HG03520 (cell line): ENCODE measurements at regions not wholly inside any gene's neighbourhood (a gene's known extent, or its start where the extent isn't known, plus 50 kb on each side); places are given as distances from the start of the nearest gene placed in this dataset.

Experiments used
- ATAC-seq: cut with Tn5 transposase; IDR thresholded peaks from one replicate; pipeline ENCODE4 v1.9.1; 2021; ENCODE audit warnings: mild to moderate bottlenecking, moderate library complexity; ENCODE audit not compliant: unreplicated experiment

DNA sequence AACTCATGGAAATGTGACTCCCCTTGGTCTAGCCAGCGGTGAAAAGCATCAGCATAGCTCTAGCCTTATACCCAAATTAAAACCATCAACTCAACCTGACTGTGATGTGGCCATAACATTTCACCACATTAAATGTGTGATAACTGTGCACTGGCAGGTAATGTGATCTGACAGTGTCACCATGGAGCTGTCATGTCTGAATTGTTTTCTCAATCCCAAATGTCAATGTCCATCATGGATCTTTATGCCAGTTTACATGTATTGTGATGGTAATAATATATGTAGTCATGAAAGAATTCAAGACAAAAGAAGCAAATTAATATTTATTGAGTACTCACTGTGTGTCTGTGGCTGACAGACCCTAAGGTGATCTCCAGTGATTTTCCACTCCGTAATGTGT, 213.4 kb upstream of the EOMES start:
- no peak for ATAC-seq

- no peak for ATAC-seq
These were observed 217.4 kb upstream of the EOMES start for GRCh38 chr3:27939521-27939920.

DNA sequence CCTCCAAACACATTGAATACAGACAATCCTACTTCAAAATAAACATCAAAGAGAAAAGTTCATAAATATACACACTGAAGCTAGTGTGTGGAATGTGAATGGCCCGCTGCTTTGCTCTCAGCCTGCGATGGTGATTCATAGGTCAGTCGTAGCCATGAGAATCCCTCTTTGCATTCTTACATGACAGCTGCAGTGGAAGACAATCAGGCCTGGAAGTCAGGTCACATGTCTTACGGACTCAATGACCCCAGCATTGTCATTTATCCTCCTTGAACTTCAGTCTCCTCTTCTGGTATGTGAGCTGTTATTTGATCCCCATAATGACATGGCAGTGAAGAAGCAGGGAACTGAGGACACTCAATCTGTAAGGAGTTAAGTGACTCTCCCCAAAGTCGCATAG, 217.8 kb upstream of the EOMES start:
- ATAC-seq: no peak

GRCh38 chr3:27943106-27943505, 221.0 kb upstream of the EOMES start:
- peak; percentile 49 for ATAC-seq

- no peak for ATAC-seq
These were observed 223.1 kb upstream of the EOMES start for GRCh38 chr3:27945229-27945628.

DNA sequence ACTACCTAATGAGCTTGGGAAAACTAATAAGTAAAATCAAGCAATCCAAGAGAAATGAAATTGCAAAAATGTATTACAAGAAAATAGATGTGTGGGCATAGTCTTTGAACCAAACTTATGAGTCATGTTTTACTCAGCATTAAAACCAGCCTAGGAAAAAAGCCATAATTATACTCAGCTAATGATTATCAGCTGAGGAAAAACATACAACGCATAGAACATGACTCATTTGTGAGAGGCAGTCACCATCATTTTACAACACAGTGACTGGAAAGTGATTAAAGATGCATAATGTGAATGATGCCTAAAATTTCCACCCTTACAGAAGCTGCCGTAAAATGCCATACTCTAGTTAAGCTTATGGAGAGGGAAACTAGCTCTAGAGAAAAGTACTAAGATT, 238.0 kb upstream of the EOMES start:
- no peak for ATAC-seq

DNA sequence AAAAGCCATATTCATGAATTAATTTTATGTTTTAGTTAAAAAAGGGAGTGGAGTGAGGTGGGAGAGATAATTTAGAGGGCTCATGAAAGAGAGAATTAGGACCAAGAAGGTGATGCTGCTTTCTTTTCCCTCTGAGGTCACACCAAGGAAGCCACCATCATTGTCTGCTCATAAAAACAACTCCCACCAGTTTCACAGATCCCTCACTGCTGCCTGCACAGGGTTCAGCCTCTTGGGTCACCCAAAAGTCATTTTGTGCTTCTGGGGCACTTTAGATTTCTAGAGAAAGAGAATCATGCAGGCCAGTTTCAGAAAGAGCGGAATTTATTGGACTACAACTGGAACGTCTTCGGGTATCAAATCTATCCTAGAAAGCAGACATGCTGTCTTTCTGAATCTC, 241.4 kb upstream of the EOMES start:
- ATAC-seq: no peak

GRCh38 chr3:27971600-27971999, 249.5 kb upstream of the EOMES start:
- ATAC-seq: no peak

DNA sequence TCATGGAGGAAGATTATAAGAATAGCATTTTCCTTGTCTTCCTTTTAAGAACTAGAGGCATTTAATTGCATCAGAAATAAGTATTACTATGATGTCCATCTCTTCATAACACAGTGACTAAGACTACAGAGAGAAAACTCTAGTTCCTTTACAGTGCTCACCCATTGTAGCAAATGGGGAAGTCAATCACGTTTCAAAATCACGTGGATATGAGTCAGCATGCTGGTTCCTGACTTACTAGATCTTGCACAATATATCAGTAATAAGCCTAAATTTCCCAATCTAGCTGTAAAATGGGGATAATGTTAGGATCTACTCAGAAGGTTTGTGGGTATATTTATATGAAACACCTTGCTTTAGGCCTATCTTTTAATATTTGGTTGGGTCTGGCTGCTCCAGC, 254.8 kb upstream of the EOMES start:
- ATAC-seq: peak; percentile 57

DNA sequence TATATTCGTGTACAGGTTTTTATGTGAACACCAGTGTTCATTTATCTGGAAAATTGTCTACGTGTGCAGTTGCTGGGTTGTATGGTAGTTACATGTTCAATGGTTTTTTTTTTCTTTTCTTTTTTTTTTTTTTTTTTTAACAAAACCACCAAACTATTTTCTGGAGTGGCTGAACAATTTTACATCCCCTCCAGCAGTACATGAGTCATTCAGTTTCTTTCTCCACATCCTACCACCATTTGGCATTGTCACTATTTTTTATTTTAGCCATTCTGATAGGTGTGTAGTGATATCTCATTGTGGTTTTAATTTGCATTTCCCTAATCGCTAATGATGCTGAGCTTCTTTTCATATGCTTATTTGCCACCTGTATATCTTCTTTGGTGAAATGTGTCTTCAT, 256.3 kb upstream of the EOMES start:
- ATAC-seq: no peak

- no peak for ATAC-seq
These were observed 255.9 kb upstream of the CMC1 start for GRCh38 chr3:27985369-27986035.

DNA sequence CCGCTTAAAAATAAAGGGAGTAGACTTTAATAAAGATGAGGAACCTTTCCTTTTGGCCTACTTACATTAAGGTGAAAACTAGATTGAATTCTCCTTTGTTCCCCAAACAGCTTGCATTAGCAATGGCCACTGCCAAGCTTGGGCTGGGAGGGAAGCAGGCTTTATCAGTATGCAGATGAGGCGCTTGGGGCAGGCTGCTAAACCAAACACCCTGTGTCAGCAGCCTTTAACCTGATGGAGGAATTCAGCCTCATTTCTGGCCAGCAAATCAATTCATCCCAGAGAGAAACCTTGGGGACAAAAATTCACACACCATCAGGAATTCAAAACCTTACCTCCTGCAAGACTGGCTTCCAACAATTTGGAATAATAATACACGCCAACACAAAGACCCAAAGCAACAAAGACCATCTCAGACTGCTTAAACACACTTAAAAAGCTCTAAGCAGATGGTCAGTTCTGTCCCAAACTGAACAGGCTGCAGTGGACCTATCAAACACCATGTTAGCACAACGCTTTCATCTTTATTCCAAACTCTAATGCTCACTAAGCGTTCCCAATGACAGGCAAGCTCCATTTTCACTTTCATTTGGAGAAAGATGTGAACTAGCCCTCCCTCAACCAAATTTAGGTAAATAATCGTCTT, 255.1 kb upstream of the CMC1 start:
- ATAC-seq: no peak

GRCh38 chr3:27990324-27990723, 251.1 kb upstream of the CMC1 start:
- ATAC-seq: no peak

GRCh38 chr3:27990837-27991236, 250.6 kb upstream of the CMC1 start:
- ATAC-seq: no peak

DNA sequence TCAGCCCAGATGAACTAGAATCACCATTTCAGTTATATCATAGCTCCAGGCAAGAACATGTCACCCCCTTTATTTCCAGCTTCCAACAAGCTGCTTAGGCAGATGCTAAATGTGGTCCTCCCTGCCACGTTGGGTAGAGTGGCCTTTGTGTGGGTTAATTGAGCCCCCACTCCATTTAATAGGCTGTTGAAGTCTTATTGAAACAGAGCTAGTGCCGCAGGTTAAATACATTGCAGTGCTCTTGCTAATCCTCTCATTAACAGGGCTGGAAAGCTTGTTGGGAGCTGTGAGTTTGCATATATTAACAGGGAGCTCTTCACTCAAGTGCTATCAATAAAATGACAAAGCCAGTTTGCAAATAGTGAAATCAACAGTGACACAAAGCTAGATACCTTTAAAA, 248.4 kb upstream of the CMC1 start:
- no peak for ATAC-seq

DNA sequence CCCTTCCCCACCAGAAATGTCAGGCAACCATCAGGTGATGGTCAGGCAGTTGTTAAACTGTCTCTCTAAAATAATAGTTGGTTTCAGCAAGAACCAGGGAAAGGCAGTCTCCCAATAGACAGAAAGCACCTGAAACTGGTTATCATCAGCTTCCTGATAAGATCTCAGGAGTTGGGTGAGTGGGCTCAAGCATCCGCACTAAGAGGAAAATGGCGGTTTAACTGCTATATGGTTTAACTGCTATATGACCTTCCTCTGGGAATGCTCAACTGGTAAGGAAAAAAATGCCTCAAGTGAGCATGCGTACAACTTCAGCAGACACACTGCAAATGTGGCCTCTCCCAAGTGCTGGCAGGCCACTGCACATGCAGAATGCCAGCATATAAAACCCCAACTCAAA, 240.8 kb upstream of the CMC1 start:
- ATAC-seq: no peak

- ATAC-seq: no peak
These were observed 233.2 kb upstream of the CMC1 start for GRCh38 chr3:28008235-28008634.

GRCh38 chr3:28012830-28013229, 228.6 kb upstream of the CMC1 start:
- no peak for ATAC-seq

DNA sequence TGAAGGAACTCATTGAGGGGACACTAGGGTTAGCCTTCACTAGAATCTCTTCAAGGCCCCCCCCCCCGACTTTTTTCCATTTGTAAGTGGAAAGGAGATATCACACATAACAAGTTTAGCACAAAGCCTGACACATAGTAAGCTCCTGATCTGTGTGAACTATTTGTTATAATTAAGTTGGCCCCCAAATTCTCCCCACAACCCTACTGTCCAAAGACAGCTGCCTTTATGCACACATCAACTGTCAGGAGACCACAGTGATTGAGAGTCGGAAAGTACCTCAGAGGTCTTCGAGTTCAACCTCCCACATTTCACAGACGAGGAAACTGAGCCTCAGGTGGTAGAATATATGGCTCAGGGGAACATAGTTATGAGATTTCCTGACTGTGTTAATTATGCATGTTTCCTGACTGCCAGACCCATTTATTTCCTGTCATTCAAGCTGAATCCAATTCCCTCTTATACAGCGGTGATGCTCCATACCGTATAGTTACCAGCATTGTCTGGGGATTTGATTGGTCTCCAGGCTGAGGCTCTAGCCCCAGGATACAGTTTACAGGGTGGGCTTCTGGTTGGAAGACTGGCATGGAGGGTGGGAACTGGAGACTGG, 227.4 kb upstream of the CMC1 start:
- no peak for ATAC-seq

DNA sequence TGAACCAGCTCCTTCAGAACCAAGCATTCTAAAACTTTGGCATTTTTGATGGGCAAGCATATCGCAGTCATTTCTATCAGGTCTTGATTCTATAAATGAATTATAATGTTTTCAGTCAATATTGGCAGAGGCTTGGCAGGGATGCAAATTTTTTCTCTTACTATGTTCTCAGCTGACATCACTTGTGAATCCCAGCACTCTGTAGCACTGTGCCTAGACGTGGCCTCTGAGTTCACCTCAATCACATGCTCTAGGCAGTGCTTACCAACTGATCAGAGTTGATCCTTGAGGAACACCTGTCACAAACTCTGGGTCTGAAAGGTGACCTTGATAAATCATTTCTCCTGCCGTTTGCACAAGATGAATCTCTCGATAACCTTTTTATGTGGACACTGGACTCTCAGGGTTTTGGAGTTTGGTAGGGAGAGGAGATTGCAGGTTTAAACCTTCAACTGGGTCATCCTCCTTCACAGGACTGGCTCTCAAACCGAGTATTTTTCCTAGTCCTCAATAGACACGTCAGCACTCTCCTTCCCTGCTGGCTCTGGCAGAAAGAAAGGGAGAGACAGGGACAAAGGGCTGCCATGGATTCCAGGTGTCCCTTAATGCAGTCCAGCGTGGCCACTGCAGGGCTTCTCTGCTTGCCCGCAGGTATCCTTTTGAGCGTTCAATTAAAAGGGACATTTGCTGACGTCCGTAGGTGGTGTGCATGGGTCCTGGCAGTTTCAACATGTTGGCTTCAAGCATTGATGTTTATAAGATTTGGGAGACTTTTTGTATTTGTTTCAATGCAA, 222.3 kb upstream of the CMC1 start:
- ATAC-seq: no peak

DNA sequence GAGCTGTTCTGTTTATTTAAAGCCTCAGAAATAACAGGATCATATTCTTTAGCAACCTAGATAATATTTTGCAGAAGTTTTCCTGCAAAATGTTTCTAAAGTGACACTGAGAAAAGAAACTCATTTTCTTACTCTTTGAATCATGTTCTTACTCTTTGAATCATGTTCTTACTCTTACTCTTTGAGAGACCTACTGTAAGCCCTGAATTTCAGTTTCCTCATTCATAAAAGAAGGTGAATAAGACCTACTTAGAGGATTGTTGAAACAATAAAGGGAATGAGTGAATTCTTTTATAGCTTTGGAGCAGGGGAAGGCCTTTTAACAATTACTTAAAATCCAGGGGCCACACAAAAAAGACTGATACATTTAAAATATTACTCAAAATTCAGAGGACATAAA, 221.7 kb upstream of the CMC1 start:
- no peak for ATAC-seq

DNA sequence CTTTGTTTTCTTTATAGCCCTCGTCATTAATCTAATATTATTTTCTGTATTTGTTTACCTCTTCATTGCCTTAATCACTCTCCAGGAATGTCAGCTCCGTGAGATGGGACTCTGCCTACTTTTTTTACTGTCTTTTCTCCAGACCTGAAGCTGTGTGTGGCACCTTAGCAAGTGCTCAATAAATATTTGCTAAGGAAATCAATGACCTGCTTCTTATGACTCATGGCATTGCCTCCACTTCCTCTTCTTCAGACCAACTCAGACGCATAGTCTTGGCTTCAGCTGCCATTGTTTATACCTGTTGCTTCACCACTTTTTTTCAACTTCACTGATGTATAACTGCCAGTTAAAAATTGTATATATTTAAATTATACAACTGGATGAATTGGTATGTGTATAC, 218.5 kb upstream of the CMC1 start:
- ATAC-seq: no peak
